ENCODE measurements at regions not wholly inside any gene's neighbourhood (a gene's known extent, or its start where the extent isn't known, plus 50 kb on each side); places are given as distances from the start of the nearest gene placed in this dataset.

DNA sequence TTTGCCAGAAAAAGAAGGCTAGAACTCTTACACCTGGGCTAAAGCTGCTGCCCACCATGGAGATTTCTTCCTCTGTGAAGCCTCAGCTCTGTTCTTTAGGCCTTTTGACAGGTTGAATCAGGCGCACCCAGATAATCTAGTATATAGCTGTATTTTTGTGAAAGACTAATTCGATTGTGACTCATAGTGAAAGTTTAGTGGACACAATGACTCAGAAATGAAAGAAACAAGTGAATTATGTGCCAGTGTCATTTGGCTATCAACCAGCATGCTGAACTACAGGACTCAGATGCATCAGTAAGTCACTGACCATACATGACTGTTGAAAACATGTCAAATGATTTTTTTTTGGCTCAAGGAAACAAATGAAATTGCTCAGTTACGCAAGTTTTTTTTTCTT lies 425.4 kb downstream of the SLITRK2 start:
- Histone ChIP-seq H3K9me3 (ENCODE audit: low read length) (peaks cover 43% of the 10 kb centered on the region; the same call in 1 of the 2 replicates), H4K20me1 (ENCODE audit: insufficient read depth, low read length) (no peaks in the 10 kb centered on the region), H3K79me2 (ENCODE audit: insufficient read depth, low read length) (no peaks in the 10 kb centered on the region), H3K27ac (ENCODE audit: extremely low read length, insufficient read depth, low read length) (no peak overlapping the region), H3K4me1 (ENCODE audit: insufficient read depth, low read length) (no peaks in the 10 kb centered on the region), H3K36me3 (replicated peaks in 1 of 2; ENCODE audit: control insufficient read depth in 1 of 2, insufficient read depth in 2 of 2, low read length in 2 of 2) (no peaks in the 10 kb centered on the region), H3K4me3 (replicated peaks in 1 of 3; ENCODE audit: insufficient read depth in 1 of 3, low read depth in 2 of 3, low read length in 3 of 3) (no peak overlapping the region), H2AFZ (ENCODE audit: low read length) (no peak overlapping the region), H3K9ac (ENCODE audit: insufficient read depth, low read depth, low read length) (no peak overlapping the region), H3K27me3 (ENCODE audit: control insufficient read depth in 1 of 2, insufficient read depth in 2 of 2, low read length in 2 of 2) (no peaks in the 10 kb centered on the region), H3K4me2 (ENCODE audit: low read depth, low read length) (no peak overlapping the region)
- ATAC-seq (no peak), DNase-seq (ENCODE audit: low spot score) (no peak), FAIRE-seq (no peak)
- ChIA-PET CTCF (ENCODE audit: low intra/inter-chr PET ratio, low total read pairs) (no interaction called here), POLR2A (no interaction called here)
- intact Hi-C loops (cut with micrococcal nuclease; ENCODE audit: unreplicated experiment): no loop called here
- TF ChIP-seq, protein P1, sequence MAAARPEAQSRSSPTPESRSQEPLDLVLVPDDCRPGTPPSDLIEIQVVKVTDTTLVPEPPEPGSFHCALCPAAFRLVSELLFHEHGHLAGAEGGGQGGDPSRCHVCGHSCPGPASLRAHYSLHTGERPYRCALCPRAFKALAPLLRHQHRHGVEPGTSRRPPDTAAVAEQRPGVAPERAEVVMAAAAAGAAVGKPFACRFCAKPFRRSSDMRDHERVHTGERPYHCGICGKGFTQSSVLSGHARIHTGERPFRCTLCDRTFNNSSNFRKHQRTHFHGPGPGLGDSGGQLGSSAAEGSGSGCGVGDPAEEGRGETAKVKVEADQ (CRISPR knock-in tag; IDR thresholded peaks at IDR 0.05; ENCODE audit: borderline replicate concordance): no peak
- TF ChIP-seq ZNF7 (CRISPR knock-in tag; IDR thresholded peaks at IDR 0.05) (no peak), ZNF558 (CRISPR knock-in tag; IDR thresholded peaks at IDR 0.05; ENCODE audit: borderline replicate concordance) (no peak), CAMTA2 (CRISPR knock-in tag; IDR thresholded peaks at IDR 0.05; ENCODE audit: borderline replicate concordance) (no peak), KDM1A (CRISPR knock-in tag; IDR thresholded peaks at IDR 0.05) (no peak), RXRA (CRISPR knock-in tag; IDR thresholded peaks at IDR 0.05) (no peak), GTF2F1 (IDR thresholded peaks at IDR 0.05; ENCODE audit: low read length) (no peak), PITX1 (CRISPR knock-in tag; IDR thresholded peaks at IDR 0.05) (no peak), PHF8 (CRISPR knock-in tag; IDR thresholded peaks at IDR 0.05) (no peak), ZSCAN29 (CRISPR knock-in tag; conservative IDR thresholded peaks at IDR 0.05) (no peak), ZNF768 (CRISPR knock-in tag; IDR thresholded peaks at IDR 0.05) (no peak), NFIB (CRISPR knock-in tag; IDR thresholded peaks at IDR 0.05; ENCODE audit: borderline replicate concordance) (no peak), SIX4 (CRISPR knock-in tag; IDR thresholded peaks at IDR 0.05) (no peak)
- TF ChIP-seq, protein P2, sequence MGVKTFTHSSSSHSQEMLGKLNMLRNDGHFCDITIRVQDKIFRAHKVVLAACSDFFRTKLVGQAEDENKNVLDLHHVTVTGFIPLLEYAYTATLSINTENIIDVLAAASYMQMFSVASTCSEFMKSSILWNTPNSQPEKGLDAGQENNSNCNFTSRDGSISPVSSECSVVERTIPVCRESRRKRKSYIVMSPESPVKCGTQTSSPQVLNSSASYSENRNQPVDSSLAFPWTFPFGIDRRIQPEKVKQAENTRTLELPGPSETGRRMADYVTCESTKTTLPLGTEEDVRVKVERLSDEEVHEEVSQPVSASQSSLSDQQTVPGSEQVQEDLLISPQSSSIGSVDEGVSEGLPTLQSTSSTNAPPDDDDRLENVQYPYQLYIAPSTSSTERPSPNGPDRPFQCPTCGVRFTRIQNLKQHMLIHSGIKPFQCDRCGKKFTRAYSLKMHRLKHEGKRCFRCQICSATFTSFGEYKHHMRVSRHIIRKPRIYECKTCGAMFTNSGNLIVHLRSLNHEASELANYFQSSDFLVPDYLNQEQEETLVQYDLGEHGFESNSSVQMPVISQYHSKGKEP (CRISPR knock-in tag; IDR thresholded peaks at IDR 0.05): no peak
- TF ChIP-seq, protein P3, sequence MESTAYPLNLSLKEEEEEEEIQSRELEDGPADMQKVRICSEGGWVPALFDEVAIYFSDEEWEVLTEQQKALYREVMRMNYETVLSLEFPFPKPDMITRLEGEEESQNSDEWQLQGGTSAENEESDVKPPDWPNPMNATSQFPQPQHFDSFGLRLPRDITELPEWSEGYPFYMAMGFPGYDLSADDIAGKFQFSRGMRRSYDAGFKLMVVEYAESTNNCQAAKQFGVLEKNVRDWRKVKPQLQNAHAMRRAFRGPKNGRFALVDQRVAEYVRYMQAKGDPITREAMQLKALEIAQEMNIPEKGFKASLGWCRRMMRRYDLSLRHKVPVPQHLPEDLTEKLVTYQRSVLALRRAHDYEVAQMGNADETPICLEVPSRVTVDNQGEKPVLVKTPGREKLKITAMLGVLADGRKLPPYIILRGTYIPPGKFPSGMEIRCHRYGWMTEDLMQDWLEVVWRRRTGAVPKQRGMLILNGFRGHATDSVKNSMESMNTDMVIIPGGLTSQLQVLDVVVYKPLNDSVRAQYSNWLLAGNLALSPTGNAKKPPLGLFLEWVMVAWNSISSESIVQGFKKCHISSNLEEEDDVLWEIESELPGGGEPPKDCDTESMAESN (CRISPR knock-in tag; conservative IDR thresholded peaks at IDR 0.05): no peak
- in situ Hi-C loops (cut with HindIII; ENCODE audit: extremely low pct_ligation_motif_present, low pct_unique_long_range_greater_than_20kb): no loop called here
- 0% methylated on average over 2 of the region's 3 CpGs for WGBS (ENCODE audit: low lambda C conversion rate)
- no TSS peak for BruUV-seq (replicated peaks)
